OCI-LY1 (cell line): ENCODE measurements at regions not wholly inside any gene's neighbourhood (a gene's known extent, or its start where the extent isn't known, plus 50 kb on each side); places are given as distances from the start of the nearest gene placed in this dataset.

Source experiments
- H2AFZ ChIP-seq: fragments of 200-600 bp; sonication (generic), shearing (Covaris generic); 2 replicates; pipeline ENCODE4 v1.6.0; 2014; ENCODE audit warnings: antibody characterized with exemption, mild to moderate bottlenecking, low read length
- H3F3A ChIP-seq: fragments of 200-600 bp; sonication (generic), shearing (Covaris generic); 2 replicates; pipeline ENCODE4 v1.6.0; 2014; ENCODE audit warnings: mild to moderate bottlenecking, antibody characterized with exemption, low read length, moderate library complexity; ENCODE audit not compliant: insufficient read depth
- H3K27ac ChIP-seq: fragments of 200-600 bp; sonication (generic); 2 replicates; pipeline ENCODE4 v1.5.1; 2014; ENCODE audit warnings: low read length, mixed run types, mild to moderate bottlenecking, low read depth; ENCODE audit not compliant: poor library complexity, severe bottlenecking
- H3K27me3 ChIP-seq: fragments of 200-600 bp; sonication (generic); 2 replicates; pipeline ENCODE4 v1.6.0; 2014; ENCODE audit warnings: antibody characterized with exemption, mild to moderate bottlenecking, low read length, moderate library complexity; ENCODE audit not compliant: insufficient read depth
- H3K36me3 ChIP-seq: fragments of 200-600 bp; sonication (generic); 2 replicates; pipeline ENCODE4 v1.6.1; 2014; ENCODE audit warnings: mild to moderate bottlenecking, antibody characterized with exemption, low read length, moderate library complexity, mixed read lengths; ENCODE audit not compliant: insufficient read depth
- H3K4me1 ChIP-seq: fragments of 200-600 bp; sonication (generic); 2 replicates; pipeline ENCODE4 v1.5.1; 2014; ENCODE audit warnings: mild to moderate bottlenecking, low read length, moderate library complexity; ENCODE audit not compliant: insufficient read depth, severe bottlenecking
- H3K4me2 ChIP-seq: fragments of 200-600 bp; sonication (generic), shearing (Covaris generic); 2 replicates; pipeline ENCODE4 v1.6.1; 2014; ENCODE audit warnings: low read length
- H3K4me3 ChIP-seq: fragments of 200-600 bp; sonication (generic); 2 replicates; pipeline ENCODE4 v1.5.1; 2014; ENCODE audit warnings: low read length, low read depth, mild to moderate bottlenecking, mixed read lengths; ENCODE audit not compliant: poor library complexity, severe bottlenecking
- H3K79me2 ChIP-seq: fragments of 200-600 bp; shearing (Covaris generic); 2 replicates; pipeline ENCODE4 v1.6.1; 2016; ENCODE audit warnings: mixed run types, low read length, mixed read lengths; ENCODE audit not compliant: insufficient read depth
- H3K9ac ChIP-seq: fragments of 200-600 bp; sonication (generic), shearing (Covaris generic); 2 replicates; pipeline ENCODE4 v1.6.1; 2014; ENCODE audit warnings: mild to moderate bottlenecking, low read length, mixed read lengths
- H3K9me2 ChIP-seq: fragments of 200-600 bp; sonication (generic), shearing (Covaris generic); 2 replicates; pipeline ENCODE4 v1.6.1; 2014; ENCODE audit warnings: low read depth, mild to moderate bottlenecking, low read length, mixed read lengths
- H3K9me3 ChIP-seq: fragments of 200-600 bp; shearing (Covaris generic); 2 replicates; pipeline ENCODE4 v1.6.1; 2014; ENCODE audit warnings: low read length, mixed read lengths
- H4K20me1 ChIP-seq: fragments of 200-600 bp; sonication (generic), shearing (Covaris generic); 2 replicates; pipeline ENCODE4 v1.6.0; 2016; ENCODE audit warnings: mild to moderate bottlenecking, low read length; ENCODE audit not compliant: insufficient read depth
- CTCF ChIP-seq: fragments of 200-600 bp; sonication (generic), shearing (Covaris generic); IDR thresholded peaks from 2 replicates; pipeline ENCODE4 v1.5.1; 2017; ENCODE audit warnings: mild to moderate bottlenecking, antibody characterized with exemption, low read length, moderate library complexity, mixed read lengths
- EZH2 ChIP-seq: fragments of 200-600 bp; sonication (generic), shearing (Covaris generic); IDR thresholded peaks from 2 replicates; pipeline ENCODE4 v1.8.0; 2017; ENCODE audit warnings: borderline replicate concordance, mixed run types, mild to moderate bottlenecking, antibody characterized with exemption, low read length, moderate library complexity, mixed read lengths

DNA sequence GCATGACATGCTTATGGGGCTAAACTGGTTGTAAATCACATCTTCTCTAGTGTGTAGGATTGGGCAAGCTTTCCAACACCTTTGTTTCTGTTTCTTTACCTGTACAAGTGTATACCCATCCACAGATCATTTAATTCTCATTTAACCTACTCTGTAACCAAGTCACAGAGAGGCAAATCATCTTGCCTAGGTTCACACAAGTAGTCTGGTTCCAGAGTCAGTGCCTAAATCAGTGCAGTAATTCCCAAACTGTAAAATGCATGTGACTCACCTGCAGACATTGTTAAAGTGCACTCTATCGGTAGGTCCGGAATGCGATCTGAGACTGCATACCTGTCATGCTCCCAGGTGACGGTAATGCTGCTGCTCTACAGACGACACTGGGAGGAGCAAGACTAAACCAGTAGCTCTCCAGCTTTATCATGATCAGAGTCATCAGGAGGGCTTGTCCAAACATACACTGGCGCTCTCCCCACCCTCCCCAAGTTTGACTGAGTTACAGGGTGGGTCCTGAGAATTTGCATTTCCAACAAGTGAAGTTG is 107.9 kb upstream of the FREM1 start:
- TF ChIP-seq EZH2, result no peak
- TF ChIP-seq CTCF, result no peak
- Histone ChIP-seq H3K27ac (no peak overlapping the region), H3F3A (no peaks in the 10 kb centered on the region), H3K9me2 (no peaks in the 10 kb centered on the region), H3K9me3 (no peaks in the 10 kb centered on the region), H4K20me1 (no peaks in the 10 kb centered on the region), H3K36me3 (no peaks in the 10 kb centered on the region), H3K4me3 (no peak overlapping the region), H3K4me1 (no peaks in the 10 kb centered on the region), H3K9ac (no peak overlapping the region), H3K79me2 (no peaks in the 10 kb centered on the region), H3K27me3 (no peaks in the 10 kb centered on the region), H2AFZ (no peak overlapping the region), H3K4me2 (no peak overlapping the region)

DNA sequence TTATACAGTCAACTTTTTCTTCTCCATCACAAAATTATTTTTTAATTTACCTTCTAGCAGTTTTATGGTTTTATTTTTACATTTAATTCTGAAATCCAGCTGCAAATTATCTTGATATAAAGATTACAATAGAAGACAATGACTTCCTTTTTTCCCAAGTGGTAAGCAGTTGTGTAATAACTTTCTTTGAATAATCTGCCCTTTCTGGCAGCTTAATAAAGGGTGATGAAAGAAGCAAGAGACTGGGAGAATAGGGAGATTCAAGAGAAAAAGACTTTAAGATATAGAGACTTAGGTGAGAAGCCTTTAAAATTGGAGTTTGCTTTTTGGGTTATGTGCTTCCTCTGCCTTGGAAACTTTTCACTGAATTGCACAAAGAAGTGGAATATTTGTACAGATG is 100.4 kb upstream of the FREM1 start:
- no peak overlapping the region for H3K27ac ChIP-seq
- H4K20me1 ChIP-seq, result no peaks in the 10 kb centered on the region
- H3K9me3 ChIP-seq, result no peaks in the 10 kb centered on the region
- no peak overlapping the region for H3K9ac ChIP-seq
- H3K4me1 ChIP-seq, result no peaks in the 10 kb centered on the region
- H3K4me2 ChIP-seq, result no peak overlapping the region
- H3K36me3 ChIP-seq, result no peaks in the 10 kb centered on the region
- no peaks in the 10 kb centered on the region for H3K27me3 ChIP-seq
- H3K4me3 ChIP-seq, result no peak overlapping the region
- no peaks in the 10 kb centered on the region for H3F3A ChIP-seq
- H2AFZ ChIP-seq, result no peak overlapping the region
- H3K9me2 ChIP-seq, result no peaks in the 10 kb centered on the region
- TF ChIP-seq CTCF (no peak), EZH2 (no peak)
- no peaks in the 10 kb centered on the region for H3K79me2 ChIP-seq

GRCh38 chr9:15007698-15008097 is 97.5 kb upstream of the FREM1 start:
- Histone ChIP-seq H3K36me3 (no peaks in the 10 kb centered on the region), H4K20me1 (no peaks in the 10 kb centered on the region), H3K9me2 (no peaks in the 10 kb centered on the region), H3F3A (no peaks in the 10 kb centered on the region), H3K4me2 (no peak overlapping the region), H3K27me3 (no peaks in the 10 kb centered on the region), H3K27ac (no peak overlapping the region), H3K9ac (no peak overlapping the region), H3K79me2 (no peaks in the 10 kb centered on the region), H3K4me3 (no peak overlapping the region), H2AFZ (no peak overlapping the region), H3K9me3 (no peaks in the 10 kb centered on the region), H3K4me1 (no peaks in the 10 kb centered on the region)
- TF ChIP-seq EZH2 (no peak), CTCF (no peak)
